Keratinocyte (primary cell): ENCODE measurements at regions not wholly inside any gene's neighbourhood (a gene's known extent, or its start where the extent isn't known, plus 50 kb on each side); places are given as distances from the start of the nearest gene placed in this dataset.

Experiments
- CTCF ChIP-seq, 3 experiments: IDR thresholded peaks in 1 of 3; conservative IDR thresholded peaks in 1 of 3; optimal IDR thresholded peaks in 1 of 3; 2 replicates in 2 of 3; 3 replicates in 1 of 3; pipeline versions ENCODE3 to v1.5.1; 2011; ENCODE audit warnings: low read length in 3 of 3, mild to moderate bottlenecking in 3 of 3, moderate library complexity in 2 of 3, control low read depth in 1 of 3, inconsistent platforms in 1 of 3; ENCODE audit not compliant: insufficient read depth in 2 of 3; ENCODE audit errors: extremely low read depth in 1 of 3
- EZH2 ChIP-seq: IDR thresholded peaks from one replicate; pipeline ENCODE4 v1.6.1; 2012; ENCODE audit warnings: inconsistent platforms, mild to moderate bottlenecking, low read length, moderate library complexity

- no peak for TF ChIP-seq CTCF (optimal IDR thresholded peaks at IDR 0.05 in 1 of 3, IDR thresholded peaks at IDR 0.05 in 1 of 3, conservative IDR thresholded peaks at IDR 0.05 in 1 of 3; ENCODE audit: extremely low read depth in 1 of 3, insufficient read depth in 2 of 3, low read length in 3 of 3)
- TF ChIP-seq EZH2: no peak
Observed at GRCh38 chr16:59201160-59201559, 467.0 kb upstream of the GOT2 start.
